NB4 (cell line): ENCODE measurements at regions not wholly inside any gene's neighbourhood (a gene's known extent, or its start where the extent isn't known, plus 50 kb on each side); places are given as distances from the start of the nearest gene placed in this dataset.

Experiments
- MYC ChIP-seq: IDR thresholded peaks from 2 replicates; pipeline ENCODE4 v1.6.1; 2011; ENCODE audit warnings: low read depth, low read length
- POLR2A ChIP-seq: IDR thresholded peaks from 2 replicates; pipeline ENCODE4 v1.6.1; 2011; ENCODE audit warnings: mild to moderate bottlenecking; ENCODE audit not compliant: insufficient read length; ENCODE audit errors: extremely low read depth
- TF ChIP-seq, protein P1 (sequence below): IDR thresholded peaks from one replicate; pipeline ENCODE4 v1.5.1; 2012; ENCODE audit warnings: low read depth, low read length
- TF ChIP-seq, protein P2 (sequence below): IDR thresholded peaks from 2 replicates; pipeline ENCODE4 v1.6.1; 2011; ENCODE audit warnings: low read depth, low read length

DNA sequence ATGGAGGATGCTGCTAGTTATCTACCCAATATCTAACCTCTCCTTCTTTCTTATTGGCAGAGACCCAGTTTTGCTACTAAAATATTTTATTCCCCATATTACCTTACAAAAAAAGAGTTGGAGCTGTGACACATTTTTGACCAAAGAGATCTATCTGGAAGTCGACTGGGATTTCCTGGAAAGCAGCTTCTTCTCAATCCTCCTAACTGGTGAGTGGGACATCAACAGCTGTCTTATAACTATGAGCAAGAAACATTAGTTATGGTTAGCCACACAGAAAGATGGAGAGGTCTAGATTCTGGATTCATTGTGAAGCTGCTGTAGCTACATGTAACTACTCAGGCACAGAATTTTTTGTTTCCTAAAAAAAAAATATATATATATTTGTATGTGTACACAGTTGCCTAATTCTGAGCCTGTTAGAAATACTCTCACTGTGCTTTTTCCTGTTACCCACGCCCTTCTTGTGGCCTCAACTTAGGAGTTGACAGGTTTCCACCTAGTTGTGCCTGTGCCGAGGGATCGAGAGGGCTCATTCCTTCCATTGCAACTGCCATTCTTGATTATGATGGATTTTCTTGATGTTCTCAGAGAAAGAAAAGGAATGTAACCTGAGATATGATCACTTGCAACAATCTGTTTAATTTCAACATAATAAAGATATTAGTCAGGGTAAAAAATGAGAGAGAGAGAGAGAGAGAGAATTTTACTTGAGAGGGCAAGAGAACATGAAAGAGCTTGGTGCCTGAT lies 142.0 kb downstream of the SLC17A6 start:
- TF ChIP-seq, protein P1, sequence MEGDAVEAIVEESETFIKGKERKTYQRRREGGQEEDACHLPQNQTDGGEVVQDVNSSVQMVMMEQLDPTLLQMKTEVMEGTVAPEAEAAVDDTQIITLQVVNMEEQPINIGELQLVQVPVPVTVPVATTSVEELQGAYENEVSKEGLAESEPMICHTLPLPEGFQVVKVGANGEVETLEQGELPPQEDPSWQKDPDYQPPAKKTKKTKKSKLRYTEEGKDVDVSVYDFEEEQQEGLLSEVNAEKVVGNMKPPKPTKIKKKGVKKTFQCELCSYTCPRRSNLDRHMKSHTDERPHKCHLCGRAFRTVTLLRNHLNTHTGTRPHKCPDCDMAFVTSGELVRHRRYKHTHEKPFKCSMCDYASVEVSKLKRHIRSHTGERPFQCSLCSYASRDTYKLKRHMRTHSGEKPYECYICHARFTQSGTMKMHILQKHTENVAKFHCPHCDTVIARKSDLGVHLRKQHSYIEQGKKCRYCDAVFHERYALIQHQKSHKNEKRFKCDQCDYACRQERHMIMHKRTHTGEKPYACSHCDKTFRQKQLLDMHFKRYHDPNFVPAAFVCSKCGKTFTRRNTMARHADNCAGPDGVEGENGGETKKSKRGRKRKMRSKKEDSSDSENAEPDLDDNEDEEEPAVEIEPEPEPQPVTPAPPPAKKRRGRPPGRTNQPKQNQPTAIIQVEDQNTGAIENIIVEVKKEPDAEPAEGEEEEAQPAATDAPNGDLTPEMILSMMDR = no peak
- TF ChIP-seq POLR2A = no peak
- TF ChIP-seq, protein P2, sequence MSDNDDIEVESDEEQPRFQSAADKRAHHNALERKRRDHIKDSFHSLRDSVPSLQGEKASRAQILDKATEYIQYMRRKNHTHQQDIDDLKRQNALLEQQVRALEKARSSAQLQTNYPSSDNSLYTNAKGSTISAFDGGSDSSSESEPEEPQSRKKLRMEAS = no peak
- no peak for TF ChIP-seq MYC
